Amygdala (tissue), 56 donors: ENCODE measurements at regions not wholly inside any gene's neighbourhood (a gene's known extent, or its start where the extent isn't known, plus 50 kb on each side); places are given as distances from the start of the nearest gene placed in this dataset.

Experiments used
- DNase-seq, 56 donors: peaks; one replicate each; lab custom pipeline; 2025; lab: John Stamatoyannopoulos, UW

DNA sequence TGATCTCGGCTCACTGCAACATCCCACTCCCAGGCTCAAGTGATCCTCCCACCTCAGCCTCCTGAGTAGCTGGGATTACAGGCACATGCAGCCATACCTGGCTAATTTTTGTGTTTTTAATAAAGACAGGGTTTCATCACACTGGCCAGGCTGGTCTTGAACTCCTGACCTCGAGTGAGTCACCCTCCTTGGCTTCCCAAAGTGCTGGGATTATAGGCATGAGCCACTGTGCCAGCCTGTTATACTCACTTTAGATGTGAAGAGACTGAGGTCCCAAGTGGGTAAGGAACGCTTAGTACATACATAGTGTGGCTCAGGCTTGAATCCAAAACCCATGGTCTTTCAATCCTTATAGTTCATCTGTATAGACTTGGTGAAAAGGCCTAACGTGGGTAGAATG, 63.7 kb upstream of the EPS8L3 start:
- DNase-seq: no peak

DNA sequence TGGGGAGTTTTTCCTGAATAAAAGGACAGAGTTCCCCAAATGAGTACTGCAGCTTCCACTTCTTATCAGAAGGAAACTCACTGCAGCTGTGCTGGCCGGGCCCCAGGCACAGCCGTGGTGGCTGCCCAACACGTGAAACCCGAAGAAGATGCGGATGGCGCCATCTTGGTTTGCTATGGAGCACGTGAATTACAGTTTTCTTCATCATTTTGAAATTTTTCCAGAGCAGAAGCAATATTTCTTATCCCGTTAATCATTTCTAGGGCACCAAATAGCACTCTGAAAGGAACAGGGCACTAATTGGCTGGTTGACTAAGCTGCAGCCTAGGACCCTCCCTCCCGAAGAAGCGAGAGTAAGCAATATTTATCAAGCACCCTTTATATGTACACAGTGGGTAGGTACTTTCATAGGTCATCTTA, 63.2 kb upstream of the EPS8L3 start:
- DNase-seq: peak in 1 of 56 donors; percentile 19

DNA sequence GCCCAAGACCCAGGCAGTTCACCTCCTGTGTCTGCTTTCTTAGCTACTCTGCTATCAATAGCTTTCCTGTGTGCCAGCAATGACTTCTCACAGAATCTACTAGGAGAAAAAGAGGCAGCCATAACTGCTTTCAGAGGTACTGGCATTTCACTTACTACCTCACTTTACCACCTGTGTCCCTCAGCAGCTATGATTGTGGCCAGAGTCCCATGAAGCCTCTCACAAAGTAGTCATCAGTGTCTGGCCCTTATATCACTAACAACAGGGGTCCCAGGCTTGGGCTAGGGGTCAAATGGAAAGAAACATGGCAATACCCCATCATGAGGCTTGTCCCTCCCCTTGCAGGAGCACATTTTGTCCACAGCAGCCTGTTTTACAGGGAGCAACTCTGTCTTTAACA, 62.7 kb upstream of the EPS8L3 start:
- DNase-seq: no peak

DNA sequence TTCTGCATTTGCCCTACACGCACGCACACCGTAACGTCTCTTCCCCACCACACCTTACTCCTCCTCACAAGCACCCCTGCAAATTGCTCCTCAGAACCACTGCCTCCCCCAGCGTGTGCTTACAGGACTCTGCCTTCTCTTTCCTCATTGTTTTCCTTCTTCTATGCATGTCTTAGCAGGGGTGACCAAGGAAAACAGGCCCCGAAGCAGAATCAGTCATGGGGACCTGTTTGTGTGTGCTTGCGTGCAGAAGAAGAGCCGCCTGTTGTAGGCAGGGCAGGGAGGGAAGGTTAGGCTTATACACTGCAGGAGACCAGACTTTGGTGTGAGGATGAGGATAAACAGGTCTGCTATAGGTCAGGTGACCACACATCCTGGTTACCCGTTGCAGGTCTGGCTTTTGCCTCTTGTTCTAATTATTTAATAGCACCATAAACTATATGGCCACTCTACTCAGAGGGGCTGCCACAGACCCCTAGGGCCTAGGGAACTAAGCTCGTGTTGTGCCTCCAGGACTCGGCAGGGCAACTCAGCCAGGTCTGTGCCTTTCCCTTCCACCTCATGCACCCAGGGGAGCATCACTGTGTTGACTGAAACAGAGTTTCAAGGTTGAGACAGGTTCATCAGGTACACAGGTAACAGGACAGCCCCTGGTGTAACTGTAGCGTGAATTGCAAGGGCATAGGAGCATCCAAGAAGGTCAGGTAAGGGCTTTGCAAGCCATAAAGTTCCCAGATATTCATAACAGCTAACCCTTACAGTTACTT, 60.8 kb upstream of the EPS8L3 start:
- no peak for DNase-seq

DNA sequence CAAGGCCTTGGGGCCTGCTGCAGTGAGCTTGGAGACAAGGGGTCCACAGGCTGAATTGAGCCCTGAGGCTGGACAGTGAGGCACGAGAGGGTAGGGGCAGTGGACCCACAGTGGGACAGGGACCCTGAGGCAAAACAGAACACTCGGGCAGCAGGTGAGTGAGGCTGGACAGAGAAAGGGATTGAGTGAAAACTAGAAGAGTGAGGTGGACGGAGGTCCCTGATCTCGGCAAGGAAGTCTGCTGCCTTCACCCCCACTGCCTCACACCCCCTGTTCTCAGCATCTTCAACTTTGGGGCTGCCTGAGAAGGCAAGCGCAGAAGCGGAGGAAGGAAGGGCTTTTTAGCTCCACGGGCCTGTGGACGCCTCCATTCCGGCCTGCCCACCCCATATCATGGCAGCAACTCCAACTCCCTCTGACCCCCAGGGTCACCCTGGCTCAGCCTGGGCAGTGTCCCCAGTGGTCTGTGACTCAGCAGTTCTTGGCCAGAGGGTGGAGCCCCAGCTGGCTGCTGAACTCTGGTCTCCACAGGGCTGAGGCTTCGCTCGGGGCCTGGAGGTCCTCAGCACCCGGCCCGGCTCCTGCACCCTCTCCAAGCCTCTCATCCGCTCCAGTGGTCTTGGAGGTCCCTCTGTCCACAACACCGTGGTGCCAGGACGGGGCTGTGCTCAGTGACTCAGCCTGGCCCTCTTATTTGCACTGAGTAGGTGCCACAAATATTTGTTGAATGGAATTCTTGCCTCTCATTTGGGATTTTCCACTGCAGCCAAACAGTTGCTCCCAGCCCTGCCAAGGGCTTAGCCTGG, 60.0 kb upstream of the EPS8L3 start:
- DNase-seq: peak in 2 of 56 donors; percentile 40 to 49

GRCh38 chr1:109822749-109823542, 59.2 kb upstream of the EPS8L3 start:
- no peak for DNase-seq

DNA sequence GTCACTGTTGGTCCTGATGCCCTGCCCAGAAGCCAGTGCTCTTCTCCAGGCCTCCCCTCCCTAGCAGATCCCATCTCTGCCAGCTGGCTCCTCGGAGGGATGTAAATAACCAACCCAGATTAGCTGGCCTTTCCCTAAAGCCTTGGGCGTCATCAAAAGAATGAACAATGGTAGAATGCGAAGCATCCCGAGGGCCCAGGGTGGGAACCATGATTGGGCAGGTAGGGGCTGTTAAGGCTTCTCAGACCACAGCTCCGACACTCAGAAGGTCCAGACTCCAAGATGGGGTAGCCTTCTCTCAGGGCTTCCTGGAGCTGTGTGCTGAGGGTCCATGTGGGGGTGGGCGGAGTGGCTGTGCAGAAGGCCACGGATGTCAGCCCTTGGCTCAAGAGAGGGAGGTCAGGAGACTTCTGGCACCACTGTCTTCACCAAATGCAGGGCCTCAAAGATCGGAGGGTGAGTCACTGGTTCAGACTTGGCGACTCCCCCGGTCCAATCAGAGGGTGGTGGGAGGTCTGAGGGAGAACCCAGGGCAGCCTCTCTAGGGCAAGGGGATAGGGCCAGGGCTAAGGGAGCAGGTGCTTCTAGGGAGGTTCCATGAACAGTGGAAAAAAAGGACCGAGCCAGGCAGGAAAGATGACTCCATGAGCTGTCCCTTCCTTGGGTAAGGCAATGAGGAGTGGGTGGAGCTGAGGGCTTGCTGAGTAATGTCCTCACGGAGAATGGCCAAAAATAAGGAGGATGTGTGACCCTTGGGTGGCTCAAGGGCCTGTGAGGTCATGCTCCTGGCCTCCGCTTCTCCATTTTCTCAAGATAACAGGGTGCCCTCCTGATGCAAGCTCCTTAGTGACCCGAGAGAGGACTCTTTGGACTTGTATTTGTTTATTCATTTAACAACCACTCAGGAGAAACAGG, 58.4 kb upstream of the EPS8L3 start:
- no peak for DNase-seq

- DNase-seq: no peak
Measured at GRCh38 chr1:109821221-109821669, 57.5 kb upstream of the EPS8L3 start.

GRCh38 chr1:109819906-109820305, 56.2 kb upstream of the EPS8L3 start:
- DNase-seq: no peak

DNA sequence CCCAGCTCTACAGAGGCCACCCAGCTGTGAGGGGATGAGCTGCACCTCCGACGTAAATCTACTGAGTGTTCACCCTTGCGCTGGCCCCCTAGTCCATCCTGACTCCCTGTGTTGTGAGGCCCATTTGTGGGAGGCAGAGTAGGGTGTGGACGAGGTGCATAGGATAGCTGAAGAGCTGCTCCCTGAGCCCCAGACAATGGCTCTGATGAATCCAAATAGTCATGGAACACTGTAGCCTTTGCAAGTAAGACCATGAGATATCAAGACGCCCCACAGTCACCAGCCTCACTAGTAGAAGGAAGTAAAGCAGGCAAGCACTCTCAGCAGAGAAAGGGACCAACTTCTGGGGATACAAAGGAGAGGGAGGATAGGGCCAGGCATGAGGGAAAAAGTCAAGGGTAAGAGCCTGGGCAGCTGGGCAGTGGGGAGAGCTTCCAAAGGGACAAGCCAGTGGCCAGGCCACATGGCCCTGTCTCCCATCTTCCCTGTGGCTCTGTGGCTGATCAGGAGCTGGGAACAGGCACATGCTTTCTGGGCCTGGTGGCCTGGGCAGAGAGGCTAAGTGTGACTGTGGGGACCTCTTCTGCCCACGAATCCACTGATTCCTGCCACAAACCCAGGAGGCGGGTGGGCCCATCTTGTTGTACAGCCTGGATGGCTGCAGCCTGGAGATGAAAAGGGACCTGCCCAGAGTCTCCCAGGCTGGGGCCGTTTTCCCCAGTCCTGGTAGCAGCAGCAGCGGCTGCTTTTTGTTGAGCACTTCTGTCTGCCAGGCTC, 55.5 kb upstream of the EPS8L3 start:
- no peak for DNase-seq

DNA sequence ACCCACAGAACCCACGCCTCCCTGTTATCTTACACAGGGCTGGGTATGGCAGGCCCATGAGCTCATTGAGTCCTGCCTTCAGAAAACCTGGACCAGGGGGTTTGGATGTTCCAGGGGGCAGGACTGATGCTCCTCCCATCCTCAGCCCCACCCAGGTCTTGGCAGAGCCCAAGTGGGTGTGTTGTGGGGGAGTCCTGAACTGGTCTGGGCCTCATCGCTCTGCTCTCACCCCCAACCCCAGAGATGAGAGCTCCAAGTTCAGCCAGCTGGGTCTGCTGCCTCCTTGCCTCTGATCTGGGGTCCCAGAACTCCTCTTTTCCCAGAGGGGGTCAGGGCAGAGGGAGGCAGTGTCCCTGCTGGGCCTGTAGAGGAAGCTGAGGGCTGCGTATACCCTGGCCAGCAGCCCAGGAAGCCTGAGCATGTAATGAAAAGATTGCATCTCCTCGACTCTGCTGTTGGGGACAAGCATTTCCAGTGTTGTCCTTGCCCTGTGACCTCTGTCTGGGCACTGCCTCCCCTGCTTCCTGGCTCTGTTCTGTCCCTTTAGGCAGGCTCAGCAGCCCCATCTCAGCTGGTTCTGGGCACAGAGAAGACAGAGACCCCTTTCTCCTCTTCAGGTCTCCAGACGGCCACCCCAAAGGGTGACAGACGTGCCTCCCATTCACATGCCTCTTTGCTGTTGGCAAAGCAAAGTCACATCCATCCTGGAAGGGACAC, 54.7 kb upstream of the EPS8L3 start:
- peak in 2 of 56 donors; percentile 13 to 22 for DNase-seq

- DNase-seq: no peak
Measured at GRCh38 chr1:109817881-109818270, 54.2 kb upstream of the EPS8L3 start.

DNA sequence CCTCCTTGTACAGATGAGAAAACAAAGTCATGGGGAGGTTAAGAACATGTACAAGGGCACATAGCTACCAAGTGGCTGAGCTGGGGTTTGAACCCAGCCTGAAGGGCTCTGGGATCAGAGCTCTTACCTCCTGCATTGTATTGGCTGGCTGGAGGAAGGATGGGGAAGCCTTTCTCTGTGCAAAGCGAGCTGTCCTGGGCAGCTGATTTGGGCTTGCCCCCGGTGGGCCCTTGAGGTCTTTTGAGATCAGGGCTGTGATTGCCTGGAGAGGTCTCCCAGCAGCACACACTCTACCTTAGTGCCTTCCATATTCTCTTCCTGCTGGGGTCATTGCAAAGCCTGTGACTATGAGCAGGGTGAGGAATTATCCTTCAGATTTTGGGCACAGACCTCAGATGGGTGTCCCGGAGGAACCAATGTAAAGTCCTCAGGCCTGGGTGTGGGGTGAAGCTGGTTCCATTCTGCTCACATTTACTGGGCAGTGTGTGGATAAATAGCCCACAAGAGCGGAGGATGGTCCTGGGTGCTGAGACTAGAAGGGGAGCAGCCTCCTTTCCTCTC, 53.3 kb upstream of the EPS8L3 start:
- no peak for DNase-seq

DNA sequence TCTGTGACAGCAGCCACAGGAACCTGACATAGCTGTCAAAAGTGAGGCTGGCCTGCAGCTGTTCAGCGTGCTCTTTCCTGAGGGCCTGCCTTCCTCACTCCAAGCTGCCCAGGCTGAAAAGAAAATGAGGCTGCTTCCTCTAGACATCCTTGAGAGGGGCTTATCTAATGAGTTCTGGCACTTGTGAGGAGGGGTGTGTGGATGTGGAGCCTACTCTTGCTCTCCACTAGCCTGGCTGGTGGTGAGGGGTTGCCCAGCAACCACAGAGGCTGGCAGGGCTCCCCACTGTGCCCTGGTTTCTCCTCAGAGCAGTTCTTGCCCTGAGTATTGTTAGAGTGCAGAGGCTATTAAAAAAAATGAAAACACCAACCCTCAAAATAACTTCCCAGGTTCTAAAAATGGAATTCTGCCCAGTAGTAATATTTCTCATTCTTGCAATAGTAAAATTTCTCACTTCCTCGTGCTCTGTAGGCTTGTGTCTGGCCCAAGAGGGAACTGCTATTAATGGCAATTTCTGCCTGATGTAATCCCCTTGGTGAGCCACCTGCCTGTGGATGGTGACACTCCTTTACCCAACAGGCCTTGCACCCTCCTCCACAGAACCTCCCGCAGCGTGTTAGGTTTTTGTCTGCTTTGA, 52.6 kb upstream of the EPS8L3 start:
- DNase-seq: peak in 14 of 56 donors; percentile 15 to 60 (median 30)

DNA sequence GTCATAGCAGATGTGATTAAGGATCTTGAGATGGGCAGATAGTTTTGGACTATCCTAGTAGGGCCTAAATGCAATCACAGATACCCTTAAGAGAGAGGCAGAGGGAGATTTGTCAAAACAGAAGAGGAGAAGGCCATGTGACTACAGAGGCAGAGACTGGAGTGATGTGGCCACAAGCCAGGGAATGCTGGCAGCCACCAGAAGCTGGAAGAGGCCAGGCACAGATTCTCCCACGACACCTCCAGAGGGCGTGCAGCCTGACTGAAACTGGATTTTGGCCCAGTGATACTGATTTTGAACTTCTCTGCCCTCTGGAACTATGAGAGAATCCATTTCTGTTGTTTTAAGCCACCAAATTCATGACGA, 52.1 kb upstream of the EPS8L3 start:
- DNase-seq: peak in 2 of 56 donors; percentile 11 to 17

GRCh38 chr1:109814993-109815786, 51.5 kb upstream of the EPS8L3 start:
- no peak for DNase-seq

DNA sequence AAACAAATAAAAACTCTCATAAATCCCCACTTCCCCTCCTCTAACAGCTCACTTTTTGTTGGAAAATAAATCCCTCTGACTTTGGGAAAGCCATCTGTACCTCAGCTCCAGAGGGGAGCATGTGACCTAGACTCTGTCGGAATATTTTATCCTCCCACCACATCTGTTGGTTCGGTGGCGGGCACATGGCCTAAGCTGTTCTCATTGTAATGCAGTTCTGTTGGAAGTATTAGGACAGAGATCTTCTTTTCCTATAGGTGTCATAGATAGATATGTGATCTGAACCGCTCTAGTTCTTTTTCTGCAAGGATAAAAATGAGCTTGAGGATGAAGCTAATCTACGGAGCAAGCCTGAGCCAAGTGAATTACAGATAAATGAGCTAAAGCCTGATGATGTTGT, 50.5 kb upstream of the EPS8L3 start:
- no peak for DNase-seq
